Neutrophil (primary cell): ENCODE measurements at regions not wholly inside any gene's neighbourhood (a gene's known extent, or its start where the extent isn't known, plus 50 kb on each side); places are given as distances from the start of the nearest gene placed in this dataset.
"Not testable (repeated sequence)": the region's sequence is repeated elsewhere in the genome, so short reads cannot be mapped to it uniquely, and the experiment has no call there.

Experiments
- H3K27ac ChIP-seq: fragments of 200-600 bp; sonication (generic); 2 replicates; pipeline ENCODE4 v1.5.1; 2016; ENCODE audit warnings: mild to moderate bottlenecking, moderate library complexity
- H3K27me3 ChIP-seq: fragments of 200-600 bp; sonication (generic); 2 replicates; pipeline ENCODE4 v1.6.0; 2016; ENCODE audit warnings: mild to moderate bottlenecking
- H3K36me3 ChIP-seq: fragments of 200-600 bp; sonication (generic); 2 replicates; pipeline ENCODE4 v1.5.1; 2017
- H3K4me1 ChIP-seq, 2 experiments: fragments of 200-600 bp in 1 of 2; sonication (generic) in 1 of 2; 1 replicate in 1 of 2; 2 replicates in 1 of 2; pipeline versions ENCODE4 v1.5.1 to v1.6.1; 2013 to 2016; ENCODE audit warnings: low read depth in 1 of 2, low read length in 1 of 2, mild to moderate bottlenecking in 1 of 2, moderate library complexity in 1 of 2; ENCODE audit not compliant: control insufficient read depth in 1 of 2, insufficient read depth in 1 of 2
- H3K4me3 ChIP-seq, 2 experiments: fragments of 200-600 bp in 1 of 2; sonication (generic) in 1 of 2; 1 replicate in 1 of 2; 2 replicates in 1 of 2; pipeline ENCODE4 v1.5.1; 2013 to 2016; ENCODE audit warnings: low read depth in 1 of 2, low read length in 1 of 2, mild to moderate bottlenecking in 1 of 2, moderate library complexity in 1 of 2
- H3K9me3 ChIP-seq: fragments of 200-600 bp; sonication (generic); 2 replicates; pipeline ENCODE4 v1.5.1; 2016
- CTCF ChIP-seq: fragments of 200-600 bp; sonication (generic); IDR thresholded peaks from 2 replicates; pipeline ENCODE4 v1.5.1; 2016; ENCODE audit warnings: antibody characterized with exemption

- Histone ChIP-seq H3K4me3 (no peak overlapping the region), H3K4me1 (no peaks in the 10 kb centered on the region), H3K27ac (no peak overlapping the region), H3K27me3 (no peaks in the 10 kb centered on the region), H3K36me3 (no peaks in the 10 kb centered on the region), H3K9me3 (no peaks in the 10 kb centered on the region)
- no peak for TF ChIP-seq CTCF
Observed at GRCh38 chr13:21309542-21310172, 133.2 kb downstream of the MRPL57 start.

DNA sequence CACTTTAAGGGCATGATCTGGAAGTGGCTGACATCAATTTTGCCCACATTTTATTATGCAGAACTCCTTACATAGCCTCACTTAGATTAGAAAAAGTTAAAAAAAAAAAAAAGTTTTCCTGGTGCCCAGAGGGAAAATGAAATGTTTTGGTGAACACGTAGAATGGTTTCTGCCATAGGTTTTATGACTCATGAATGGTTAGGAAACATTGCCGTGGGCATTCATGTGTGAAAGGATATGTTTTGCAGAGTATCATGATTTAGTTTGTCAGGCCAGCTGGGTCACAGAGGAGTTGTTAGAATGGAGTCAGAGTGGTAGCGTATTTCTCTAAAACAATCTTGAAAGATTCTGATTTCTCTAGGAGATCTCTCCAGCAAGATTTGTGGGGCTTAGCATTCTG, 133.8 kb downstream of the MRPL57 start:
- H3K36me3 ChIP-seq = no peaks in the 10 kb centered on the region
- H3K4me3 ChIP-seq = no peak overlapping the region
- no peaks in the 10 kb centered on the region for H3K27me3 ChIP-seq
- no peaks in the 10 kb centered on the region for H3K4me1 ChIP-seq
- TF ChIP-seq CTCF = no peak
- no peaks in the 10 kb centered on the region for H3K9me3 ChIP-seq
- no peak overlapping the region for H3K27ac ChIP-seq

DNA sequence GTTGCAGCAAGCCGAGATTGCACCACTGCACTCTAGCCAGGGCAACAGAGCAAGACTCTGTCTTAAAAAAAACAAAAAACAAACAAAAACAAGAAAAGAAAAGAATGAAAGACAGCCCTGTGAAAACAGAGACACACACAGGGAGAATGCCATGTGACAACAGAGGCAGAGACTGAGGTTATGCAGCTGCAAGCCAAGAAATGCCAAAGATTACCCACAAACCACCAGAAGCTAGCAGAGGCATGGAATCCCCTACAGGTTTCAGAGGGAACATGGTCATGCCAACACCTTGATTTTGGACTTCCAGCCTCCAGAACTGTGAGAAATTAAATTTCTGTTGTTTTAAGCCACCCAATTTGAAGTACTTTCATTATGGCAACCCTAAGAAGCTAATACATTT, 138.5 kb downstream of the MRPL57 start:
- not testable (repeated sequence) for H3K27ac ChIP-seq, H3K4me1 ChIP-seq, H3K27me3 ChIP-seq, H3K9me3 ChIP-seq, H3K4me3 ChIP-seq
- peaks cover 10% of the 10 kb centered on the region for H3K36me3 ChIP-seq

- Histone ChIP-seq H3K36me3 (peaks cover 13% of the 10 kb centered on the region), H3K27me3 (no peaks in the 10 kb centered on the region), H3K4me1 (no peaks in the 10 kb centered on the region), H3K4me3 (no peak overlapping the region), H3K9me3 (no peaks in the 10 kb centered on the region), H3K27ac (no peak overlapping the region)
- no peak for TF ChIP-seq CTCF
Observed at GRCh38 chr13:21316376-21316775, 139.9 kb downstream of the MRPL57 start.

- Histone ChIP-seq H3K9me3 (no peaks in the 10 kb centered on the region), H3K27ac (no peak overlapping the region), H3K4me1 (no peaks in the 10 kb centered on the region), H3K27me3 (no peaks in the 10 kb centered on the region), H3K36me3 (peaks cover 13% of the 10 kb centered on the region), H3K4me3 (no peak overlapping the region)
- TF ChIP-seq CTCF = no peak
Observed at GRCh38 chr13:21318891-21319532, 140.1 kb downstream of the ZDHHC20 start.

GRCh38 chr13:21319869-21320641, 139.0 kb downstream of the ZDHHC20 start:
- Histone ChIP-seq H3K9me3 (no peaks in the 10 kb centered on the region), H3K27me3 (no peaks in the 10 kb centered on the region), H3K27ac (no peak overlapping the region), H3K4me3 (no peak overlapping the region), H3K36me3 (peaks cover 13% of the 10 kb centered on the region), H3K4me1 (no peaks in the 10 kb centered on the region)
- TF ChIP-seq CTCF = no peak
